ENCODE measurements at regions not wholly inside any gene's neighbourhood (a gene's known extent, or its start where the extent isn't known, plus 50 kb on each side); places are given as distances from the start of the nearest gene placed in this dataset.

- TF ChIP-seq EZH2phosphoT487 (IDR thresholded peaks at IDR 0.05; ENCODE audit: low read depth) (no peak), CTCF (IDR thresholded peaks at IDR 0.05; ENCODE audit: low read depth, low read length) (no peak)
These were observed 107.2 kb upstream of the ANO1 start for GRCh38 chr11:69970785-69971535.
